ENCODE measurements at regions not wholly inside any gene's neighbourhood (a gene's known extent, or its start where the extent isn't known, plus 50 kb on each side); places are given as distances from the start of the nearest gene placed in this dataset.
A peak's percentile ranks its signal among the peaks of the same experiment; 100 is the strongest.

DNA sequence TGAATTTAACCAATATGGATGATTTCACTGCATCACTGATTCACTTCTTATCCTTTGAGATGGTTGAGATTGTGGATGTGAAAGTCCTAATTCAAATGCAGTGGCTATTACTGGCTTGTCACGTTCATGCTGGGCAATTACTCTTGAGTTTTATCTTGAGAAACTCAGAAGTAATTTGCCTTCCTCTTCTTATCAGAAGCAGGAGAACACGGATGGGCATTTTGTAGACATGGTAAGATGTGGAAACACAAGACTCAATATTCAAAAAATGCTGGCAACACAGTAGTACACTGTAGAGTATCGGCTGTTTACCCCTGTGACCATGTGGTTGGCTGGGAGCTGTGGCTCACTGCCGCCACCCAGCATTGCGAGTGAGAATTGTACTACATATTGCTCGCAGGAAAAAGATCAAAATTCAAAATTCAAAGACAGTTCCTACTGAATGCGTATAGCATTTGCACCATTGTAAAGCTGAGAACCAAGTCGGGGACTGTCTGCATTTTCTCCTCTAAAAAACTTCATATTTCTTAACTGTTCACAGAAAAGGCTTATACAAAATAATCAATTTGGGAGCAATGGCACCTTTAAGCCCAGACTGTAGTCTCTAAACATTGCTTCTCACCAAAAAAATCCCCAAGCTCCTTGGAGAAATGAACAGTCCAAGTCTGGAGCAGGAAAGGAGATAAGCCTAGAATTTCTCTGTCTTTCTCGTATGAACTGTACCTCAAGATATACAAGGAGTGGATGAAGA is 61.9 kb upstream of the ELOVL5 start:
- Mint-ChIP-seq H3K4me1 (ENCODE audit: low read depth) (peaks cover 5% of the 10 kb centered on the region), H3K27ac (no peak overlapping the region), H3K27me3 (ENCODE audit: low read depth) (no peaks in the 10 kb centered on the region), H3K36me3 (ENCODE audit: insufficient read depth in 2 of 2) (no peaks in the 10 kb centered on the region), H3K4me3 (no peak overlapping the region), H3K9me3 (no peaks in the 10 kb centered on the region)
- peak; percentile 43 to 61 for DNase-seq
- peak; percentile 82 to 88 for ATAC-seq (replicated peaks in 1 of 2)

DNA sequence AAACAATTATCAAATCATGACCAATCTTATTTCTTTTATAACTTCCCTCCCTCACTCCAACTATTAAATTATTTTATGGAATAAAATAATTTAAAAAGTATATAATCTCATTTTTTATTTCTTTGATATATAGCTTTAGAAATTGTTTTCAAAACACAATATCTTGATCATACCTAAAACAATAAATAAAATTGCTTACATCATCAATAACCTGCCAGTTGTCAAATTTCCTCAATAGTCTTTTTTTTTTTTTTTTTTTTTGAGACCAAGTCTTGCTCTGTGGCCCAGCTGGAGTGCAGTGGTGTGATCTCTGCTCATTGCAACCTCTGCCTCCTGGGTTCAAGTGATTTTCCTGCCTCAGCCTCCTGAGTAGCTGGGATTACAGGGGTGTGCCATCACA is 60.1 kb upstream of the ELOVL5 start:
- DNase-seq = no peak
- no peak for ATAC-seq (replicated peaks in 1 of 2)
- no peak overlapping the region for H3K27ac Mint-ChIP-seq
- no peaks in the 10 kb centered on the region for H3K27me3 Mint-ChIP-seq (ENCODE audit: low read depth)
- no peaks in the 10 kb centered on the region for H3K36me3 Mint-ChIP-seq (ENCODE audit: insufficient read depth in 2 of 2)
- no peak overlapping the region for H3K4me3 Mint-ChIP-seq
- peaks cover 5% of the 10 kb centered on the region for H3K4me1 Mint-ChIP-seq (ENCODE audit: low read depth)
- H3K9me3 Mint-ChIP-seq = no peaks in the 10 kb centered on the region

DNA sequence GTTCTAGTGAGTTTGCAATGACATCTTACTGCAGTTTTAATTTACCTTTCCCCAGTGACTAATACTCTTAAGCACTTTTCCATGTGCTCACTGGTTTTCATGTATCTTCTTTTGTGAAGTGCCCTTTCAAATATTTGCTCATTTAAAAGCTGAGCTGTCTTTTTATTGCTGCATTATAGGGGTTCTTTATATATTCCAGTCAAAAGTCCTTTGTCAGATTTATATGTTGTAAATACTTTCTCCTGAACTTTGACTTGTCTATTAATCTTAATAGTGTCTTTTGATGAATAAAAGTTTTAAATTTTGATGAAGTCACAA is 50.2 kb upstream of the ELOVL5 start:
- H3K4me3 Mint-ChIP-seq = no peak overlapping the region
- H3K27ac Mint-ChIP-seq = no peak overlapping the region
- no peaks in the 10 kb centered on the region for H3K36me3 Mint-ChIP-seq (ENCODE audit: insufficient read depth in 2 of 2)
- H3K9me3 Mint-ChIP-seq = peaks cover 0 to 3% of the 10 kb centered on the region in 2 donors
- H3K4me1 Mint-ChIP-seq (ENCODE audit: low read depth) = peaks cover 8% of the 10 kb centered on the region
- no peaks in the 10 kb centered on the region for H3K27me3 Mint-ChIP-seq (ENCODE audit: low read depth)
- no peak for ATAC-seq (replicated peaks in 1 of 2)
- no peak for DNase-seq

DNA sequence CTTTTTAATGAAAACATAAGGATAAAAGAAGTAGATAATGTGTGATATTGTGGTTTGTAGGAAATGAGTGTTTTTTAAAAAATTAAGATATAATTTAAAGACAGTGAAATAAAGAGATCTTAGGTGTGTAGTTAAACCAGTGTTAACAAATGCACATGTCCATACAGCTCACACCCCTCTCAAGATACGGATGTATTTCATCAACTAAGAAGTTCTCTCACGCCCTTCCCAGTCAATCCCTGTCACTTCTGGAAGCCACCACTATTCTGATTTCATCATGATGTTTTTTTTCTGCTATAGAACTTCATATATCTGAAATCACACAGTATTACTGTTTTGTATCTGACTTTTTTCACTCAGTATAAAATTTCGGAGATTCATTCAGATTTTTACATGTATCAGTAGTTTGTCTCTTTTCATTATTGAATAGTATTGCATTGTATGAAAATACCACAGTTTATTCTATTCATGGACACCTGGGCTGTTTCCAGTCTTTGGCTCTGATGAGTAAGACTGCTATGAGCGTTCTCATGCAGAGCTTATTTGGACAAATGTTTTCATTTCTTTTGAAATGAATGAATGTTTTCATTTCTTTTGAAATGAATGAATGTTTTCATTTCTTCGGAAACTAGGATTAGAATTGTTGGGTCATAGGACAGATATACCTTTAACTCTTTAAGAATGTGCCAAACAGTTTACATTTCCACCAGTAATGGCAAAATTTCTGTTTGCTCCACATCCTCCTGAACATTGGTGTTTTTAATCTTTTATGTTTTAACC is 49.7 kb upstream of the ELOVL5 start:
- peaks cover 0 to 3% of the 10 kb centered on the region in 2 donors for H3K9me3 Mint-ChIP-seq
- H3K4me1 Mint-ChIP-seq (ENCODE audit: low read depth) = peaks cover 8% of the 10 kb centered on the region
- no peaks in the 10 kb centered on the region for H3K27me3 Mint-ChIP-seq (ENCODE audit: low read depth)
- no peak overlapping the region for H3K27ac Mint-ChIP-seq
- no peaks in the 10 kb centered on the region for H3K36me3 Mint-ChIP-seq (ENCODE audit: insufficient read depth in 2 of 2)
- H3K4me3 Mint-ChIP-seq = no peak overlapping the region
- DNase-seq (no peak), ATAC-seq (replicated peaks in 1 of 2) (peak; percentile 49 to 53)
